GM10266 (cell line): ENCODE measurements at regions not wholly inside any gene's neighbourhood (a gene's known extent, or its start where the extent isn't known, plus 50 kb on each side); places are given as distances from the start of the nearest gene placed in this dataset.

Experiments used
- DNase-seq: peaks from one replicate; pipeline ENCODE4 v3.0.0; 2012; ENCODE audit errors: extremely low spot score
- TF ChIP-seq, protein P1 (sequence below): IDR thresholded peaks from 2 replicates; pipeline ENCODE4 v1.5.1; 2012; ENCODE audit warnings: mild to moderate bottlenecking, low read depth; ENCODE audit not compliant: control insufficient read depth, insufficient read depth; ENCODE audit errors: missing control alignments

DNA sequence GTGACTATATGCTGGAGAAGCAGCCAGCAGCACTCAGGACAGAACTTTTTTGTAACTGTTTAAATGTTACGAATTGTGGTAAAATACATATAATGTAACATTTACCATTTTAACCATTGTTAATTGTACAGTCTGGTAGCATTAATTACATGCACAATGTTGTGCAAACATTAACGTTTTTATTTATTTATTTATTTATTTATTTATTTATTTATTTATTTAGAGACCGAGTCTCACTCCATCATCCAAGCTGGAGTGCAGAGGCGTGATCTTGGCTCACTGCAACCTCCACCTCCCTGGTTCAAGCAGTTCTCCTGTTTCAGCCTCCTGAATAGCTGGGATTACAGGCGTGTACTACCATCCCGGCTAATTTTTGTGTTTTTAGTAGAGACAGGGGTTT is 88.7 kb upstream of the TEX51 start:
- no peak for DNase-seq
- TF ChIP-seq, protein P1, sequence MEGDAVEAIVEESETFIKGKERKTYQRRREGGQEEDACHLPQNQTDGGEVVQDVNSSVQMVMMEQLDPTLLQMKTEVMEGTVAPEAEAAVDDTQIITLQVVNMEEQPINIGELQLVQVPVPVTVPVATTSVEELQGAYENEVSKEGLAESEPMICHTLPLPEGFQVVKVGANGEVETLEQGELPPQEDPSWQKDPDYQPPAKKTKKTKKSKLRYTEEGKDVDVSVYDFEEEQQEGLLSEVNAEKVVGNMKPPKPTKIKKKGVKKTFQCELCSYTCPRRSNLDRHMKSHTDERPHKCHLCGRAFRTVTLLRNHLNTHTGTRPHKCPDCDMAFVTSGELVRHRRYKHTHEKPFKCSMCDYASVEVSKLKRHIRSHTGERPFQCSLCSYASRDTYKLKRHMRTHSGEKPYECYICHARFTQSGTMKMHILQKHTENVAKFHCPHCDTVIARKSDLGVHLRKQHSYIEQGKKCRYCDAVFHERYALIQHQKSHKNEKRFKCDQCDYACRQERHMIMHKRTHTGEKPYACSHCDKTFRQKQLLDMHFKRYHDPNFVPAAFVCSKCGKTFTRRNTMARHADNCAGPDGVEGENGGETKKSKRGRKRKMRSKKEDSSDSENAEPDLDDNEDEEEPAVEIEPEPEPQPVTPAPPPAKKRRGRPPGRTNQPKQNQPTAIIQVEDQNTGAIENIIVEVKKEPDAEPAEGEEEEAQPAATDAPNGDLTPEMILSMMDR = no peak

DNA sequence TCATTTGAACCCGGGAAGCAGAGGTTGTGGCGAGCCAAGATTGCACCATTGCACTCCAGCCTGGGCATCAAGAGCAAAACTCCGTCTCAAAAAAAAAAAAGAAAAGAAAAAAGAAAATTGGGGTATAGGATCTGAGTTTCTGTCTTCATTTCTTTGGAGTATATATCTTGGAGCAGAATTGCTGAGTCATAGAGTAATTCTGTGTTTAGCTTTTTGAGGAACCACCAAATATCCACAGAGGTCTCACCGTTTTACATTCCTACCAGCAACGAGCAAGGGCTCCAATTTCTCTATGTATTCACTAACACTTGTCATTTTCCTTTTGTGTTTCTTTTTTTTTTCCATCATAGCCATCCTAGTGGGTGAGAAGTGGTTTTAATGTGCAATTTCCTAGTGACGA is 87.6 kb upstream of the TEX51 start:
- DNase-seq = no peak
- TF ChIP-seq, protein P1 = no peak

DNA sequence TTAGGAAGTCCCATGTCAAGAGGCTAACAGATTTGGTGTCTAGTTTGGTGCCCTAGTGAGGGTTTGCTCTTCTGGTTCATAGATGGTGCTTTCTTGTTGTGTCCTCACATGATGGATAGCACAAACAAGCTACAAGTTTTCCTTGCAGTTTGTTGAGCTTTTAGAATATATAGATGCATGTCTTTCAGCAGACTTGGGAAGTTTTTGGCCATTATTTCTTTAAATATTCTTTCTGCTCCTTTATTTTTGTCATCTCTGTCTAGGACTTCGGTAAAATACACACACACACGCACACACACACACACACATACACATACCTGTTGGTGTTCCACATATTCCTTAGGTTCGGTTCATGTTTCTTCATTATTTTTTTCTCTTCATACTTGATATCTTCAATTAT is 81.5 kb upstream of the TEX51 start:
- TF ChIP-seq, protein P1 = no peak
- no peak for DNase-seq

DNA sequence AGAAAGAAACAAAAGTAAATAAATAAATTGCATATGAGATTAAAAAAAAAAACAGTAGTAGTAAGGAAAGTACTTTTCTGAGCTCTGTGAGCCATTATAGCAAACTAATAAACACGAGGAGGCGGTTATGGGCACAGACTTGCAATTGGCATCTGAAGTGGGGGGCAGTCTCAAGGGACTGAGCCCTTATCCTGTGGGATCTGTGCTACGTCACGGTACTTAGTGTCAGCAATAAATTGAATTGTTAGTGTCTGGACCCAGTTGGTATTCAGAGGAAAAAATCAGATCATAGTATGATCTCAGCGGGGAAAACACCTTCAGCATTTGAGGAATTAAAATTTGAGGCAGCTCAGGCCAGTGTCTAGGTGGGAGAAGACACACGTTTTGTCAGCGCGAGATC is 76.6 kb upstream of the TEX51 start:
- no peak for DNase-seq
- TF ChIP-seq, protein P1 = no peak

DNA sequence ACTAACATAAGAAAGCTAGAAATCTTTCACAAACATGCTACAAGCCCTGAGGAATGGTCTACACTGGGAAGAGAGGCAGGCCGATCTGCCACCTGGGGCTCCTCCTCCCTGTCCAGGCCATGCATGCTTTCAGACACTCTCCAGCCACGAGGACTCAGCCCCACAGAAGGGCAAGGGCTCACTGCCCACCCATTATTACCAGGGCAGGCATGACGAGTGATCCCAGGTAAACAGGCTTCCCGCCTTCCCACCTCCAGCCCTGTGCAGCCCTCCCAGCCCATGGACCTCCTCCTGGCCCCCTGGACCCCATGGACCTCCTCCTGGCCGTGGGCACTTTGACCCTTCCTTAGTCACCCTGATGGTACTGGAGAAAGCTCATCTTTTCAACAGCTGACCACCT is 75.8 kb upstream of the TEX51 start:
- TF ChIP-seq, protein P1 = no peak
- DNase-seq = no peak

DNA sequence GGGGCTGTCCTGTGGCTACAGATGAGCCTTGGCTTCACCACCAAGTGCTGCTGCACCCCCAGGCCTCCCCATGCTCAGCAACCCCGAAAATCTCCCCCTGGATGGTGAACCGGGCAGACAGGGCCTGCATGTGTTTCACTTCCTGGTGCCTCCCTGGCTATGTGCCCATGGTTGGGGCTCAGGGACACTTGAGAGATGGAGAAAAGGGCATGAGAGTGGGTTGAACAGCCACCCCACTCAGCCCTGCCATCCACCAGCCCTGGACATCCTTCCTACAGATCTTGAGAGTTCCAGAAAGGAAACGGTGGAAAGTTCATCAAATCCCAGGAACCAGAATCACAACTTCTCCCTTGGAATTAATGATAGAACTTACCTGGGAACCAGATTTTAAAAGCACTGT is 74.7 kb upstream of the TEX51 start:
- TF ChIP-seq, protein P1 = no peak
- DNase-seq = no peak

DNA sequence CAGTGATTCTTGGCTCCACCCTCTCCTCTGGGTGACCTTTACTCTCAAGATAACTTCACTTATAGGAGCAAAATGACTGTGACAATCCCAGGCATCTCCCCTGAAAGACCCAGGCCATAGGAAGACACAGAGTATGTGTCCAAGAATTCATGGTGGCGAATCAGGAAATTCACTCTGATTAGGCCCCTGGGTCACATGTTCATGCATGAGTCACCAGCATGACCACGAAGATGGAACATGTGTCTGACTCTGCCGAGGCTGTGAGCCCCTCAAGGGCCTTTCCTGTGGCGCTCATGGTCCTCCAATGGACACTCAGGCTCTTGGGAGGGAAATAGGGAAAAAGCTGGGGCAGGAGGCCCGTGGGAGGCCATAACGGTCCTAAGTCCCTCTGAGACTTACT is 74.0 kb upstream of the TEX51 start:
- TF ChIP-seq, protein P1 = no peak
- no peak for DNase-seq
